Trophoblast cell (in vitro differentiated cells and primary cell): ENCODE measurements at regions not wholly inside any gene's neighbourhood (a gene's known extent, or its start where the extent isn't known, plus 50 kb on each side); places are given as distances from the start of the nearest gene placed in this dataset.
"Not testable (repeated sequence)": the region's sequence is repeated elsewhere in the genome, so short reads cannot be mapped to it uniquely, and the experiment has no call there.

ENCODE experiments used
- DNase-seq, 2 donors: peaks; one replicate each; pipeline ENCODE4 v3.0.0-alpha.2; 2016
- H2AFZ ChIP-seq: 2 replicates; pipeline ENCODE4 v1.6.1; 2013; ENCODE audit warnings: low read length, moderate library complexity, mild to moderate bottlenecking; ENCODE audit not compliant: insufficient read depth, poor library complexity
- H2AK5ac ChIP-seq: 2 replicates; pipeline ENCODE4 v1.6.1; 2013; ENCODE audit warnings: mild to moderate bottlenecking, low read length
- H2BK120ac ChIP-seq: 2 replicates; pipeline ENCODE4 v1.6.1; 2013; ENCODE audit warnings: low read length, mild to moderate bottlenecking, moderate library complexity; ENCODE audit not compliant: insufficient read depth, poor library complexity
- H2BK12ac ChIP-seq: 2 replicates; pipeline ENCODE4 v1.6.1; 2013; ENCODE audit warnings: mild to moderate bottlenecking, low read length, moderate library complexity
- H2BK5ac ChIP-seq: 2 replicates; pipeline ENCODE4 v1.6.1; 2013; ENCODE audit warnings: low read length, low read depth, moderate library complexity, mild to moderate bottlenecking; ENCODE audit not compliant: poor library complexity
- H3K14ac ChIP-seq: 2 replicates; pipeline ENCODE4 v1.6.1; 2013; ENCODE audit warnings: mild to moderate bottlenecking, low read length
- H3K18ac ChIP-seq: 2 replicates; pipeline ENCODE4 v1.6.1; 2013; ENCODE audit warnings: mild to moderate bottlenecking, low read length
- H3K23ac ChIP-seq: 2 replicates; pipeline ENCODE4 v1.6.1; 2013; ENCODE audit warnings: low read length
- H3K27ac ChIP-seq: 2 replicates; pipeline ENCODE4 v1.5.1; 2013; ENCODE audit warnings: low read depth, mild to moderate bottlenecking, inconsistent platforms, low read length, moderate library complexity
- H3K27me3 ChIP-seq: 2 replicates; pipeline ENCODE4 v1.6.1; 2013; ENCODE audit warnings: inconsistent platforms, mild to moderate bottlenecking, low read length, moderate library complexity; ENCODE audit not compliant: insufficient read depth
- H3K36me3 ChIP-seq, 2 experiments: 1 replicate in 1 of 2; 2 replicates in 1 of 2; pipeline ENCODE4 v1.6.1; 2013; ENCODE audit warnings: low read length in 2 of 2, mild to moderate bottlenecking in 2 of 2, moderate library complexity in 1 of 2; ENCODE audit not compliant: insufficient read depth in 2 of 2, control insufficient read depth in 1 of 2
- H3K4ac ChIP-seq: 2 replicates; pipeline ENCODE4 v1.6.1; 2013; ENCODE audit warnings: low read depth, mild to moderate bottlenecking, low read length, moderate library complexity
- H3K4me1 ChIP-seq, 2 experiments: 1 replicate in 1 of 2; 2 replicates in 1 of 2; pipeline ENCODE4 v1.6.1; 2013; ENCODE audit warnings: low read length in 2 of 2, mild to moderate bottlenecking in 2 of 2, moderate library complexity in 1 of 2; ENCODE audit not compliant: insufficient read depth in 2 of 2, control insufficient read depth in 1 of 2
- H3K4me2 ChIP-seq: 2 replicates; pipeline ENCODE4 v1.6.1; 2013; ENCODE audit warnings: inconsistent platforms, mild to moderate bottlenecking, low read length, moderate library complexity
- H3K4me3 ChIP-seq: 2 replicates; pipeline ENCODE4 v1.5.1; 2013; ENCODE audit warnings: mild to moderate bottlenecking, low read depth, low read length, inconsistent platforms
- H3K79me1 ChIP-seq: one replicate; pipeline ENCODE4 v1.6.1; 2013; ENCODE audit warnings: low read length
- H3K79me2 ChIP-seq: 2 replicates; pipeline ENCODE4 v1.6.1; 2013; ENCODE audit warnings: low read length, mild to moderate bottlenecking; ENCODE audit not compliant: control insufficient read depth, insufficient read depth, poor library complexity
- H3K9ac ChIP-seq: 2 replicates; pipeline ENCODE4 v1.6.1; 2013; ENCODE audit warnings: mild to moderate bottlenecking, low read length
- H3K9me3 ChIP-seq: 2 replicates; pipeline ENCODE4 v1.6.1; 2013; ENCODE audit warnings: low read depth, mild to moderate bottlenecking, control low read depth, inconsistent platforms, low read length; ENCODE audit not compliant: insufficient read depth
- H4K12ac ChIP-seq: 2 replicates; pipeline ENCODE4 v1.6.1; 2013; ENCODE audit warnings: low read depth, mild to moderate bottlenecking, low read length, moderate library complexity
- H4K8ac ChIP-seq: 2 replicates; pipeline ENCODE4 v1.6.1; 2013; ENCODE audit warnings: low read depth, mild to moderate bottlenecking, low read length, moderate library complexity
- H4K91ac ChIP-seq: one replicate; pipeline ENCODE4 v1.6.1; 2013; ENCODE audit warnings: low read depth, mild to moderate bottlenecking, low read length, moderate library complexity
- WGBS: extraction: QIAGEN DNeasy Blood & Tissue Kit; methylation state at CpG from one replicate; pipeline ENCODE4 v1.1.7; 2013; ENCODE audit warnings: missing lambda C conversion rate; ENCODE audit not compliant: insufficient read length, insufficient coverage; ENCODE audit errors: extremely low coverage; 5-methylcytosine and 5-hydroxymethylcytosine counted together

- no CpG with 5 or more reads among the region's 3 CpGs for WGBS
- no peak overlapping the region for H2BK5ac ChIP-seq
- H3K79me1 ChIP-seq: no peaks in the 10 kb centered on the region
These were observed 81.3 kb downstream of the RGS2 start for GRCh38 chr1:192890134-192890533.

GRCh38 chr1:192892934-192893333, 84.1 kb downstream of the RGS2 start:
- H2BK5ac ChIP-seq: no peak overlapping the region
- H3K18ac ChIP-seq: no peak overlapping the region
- H3K9me3 ChIP-seq: no peaks in the 10 kb centered on the region
- no peak overlapping the region for H3K23ac ChIP-seq
- H3K4me2 ChIP-seq: no peak overlapping the region
- H3K36me3 ChIP-seq: no peaks in the 10 kb centered on the region
- no peak overlapping the region for H2AFZ ChIP-seq
- DNase-seq: no peak
- H4K8ac ChIP-seq: no peak overlapping the region
- no peaks in the 10 kb centered on the region for H3K4me1 ChIP-seq
- H3K79me1 ChIP-seq: no peaks in the 10 kb centered on the region
- no peak overlapping the region for H3K14ac ChIP-seq
- H2BK12ac ChIP-seq: no peak overlapping the region
- no peak overlapping the region for H2BK120ac ChIP-seq
- H3K27me3 ChIP-seq: no peaks in the 10 kb centered on the region
- H3K9ac ChIP-seq: no peak overlapping the region
- H3K27ac ChIP-seq: no peak overlapping the region
- H3K4ac ChIP-seq: no peak overlapping the region
- H3K79me2 ChIP-seq: no peaks in the 10 kb centered on the region
- no peak overlapping the region for H4K91ac ChIP-seq
- no peak overlapping the region for H3K4me3 ChIP-seq
- no CpG with 5 or more reads among the region's 1 CpG for WGBS
- no peak overlapping the region for H2AK5ac ChIP-seq
- no peak overlapping the region for H4K12ac ChIP-seq

More at GRCh38 chr1:192890134-192890533, 81.3 kb downstream of the RGS2 start:
- Histone ChIP-seq H3K23ac (no peak overlapping the region), H2AK5ac (no peak overlapping the region), H2BK120ac (no peak overlapping the region), H4K91ac (no peak overlapping the region), H3K79me2 (no peaks in the 10 kb centered on the region), H3K14ac (no peak overlapping the region), H4K8ac (no peak overlapping the region), H3K9me3 (no peaks in the 10 kb centered on the region), H4K12ac (no peak overlapping the region), H3K4me2 (no peak overlapping the region), H2BK12ac (no peak overlapping the region), H3K4ac (no peak overlapping the region), H2AFZ (no peak overlapping the region), H3K36me3 (no peaks in the 10 kb centered on the region), H3K27me3 (no peaks in the 10 kb centered on the region), H3K4me3 (no peak overlapping the region), H3K18ac (no peak overlapping the region), H3K4me1 (no peaks in the 10 kb centered on the region), H3K9ac (no peak overlapping the region), H3K27ac (no peak overlapping the region)
- DNase-seq: no peak

- H3K79me1 ChIP-seq, H3K4ac ChIP-seq: not testable (repeated sequence)
These were observed 86.6 kb downstream of the RGS2 start for GRCh38 chr1:192895487-192895886.

GRCh38 chr1:192896376-192896775, 87.5 kb downstream of the RGS2 start:
- Histone ChIP-seq H3K79me2 (no peaks in the 10 kb centered on the region), H3K4me3 (no peak overlapping the region), H3K27ac (no peak overlapping the region), H3K4me1 (no peaks in the 10 kb centered on the region), H4K12ac (no peak overlapping the region), H2BK120ac (no peak overlapping the region), H2AFZ (no peak overlapping the region), H3K36me3 (no peaks in the 10 kb centered on the region), H4K8ac (no peak overlapping the region), H3K4ac (no peak overlapping the region), H2AK5ac (no peak overlapping the region), H2BK12ac (no peak overlapping the region), H3K27me3 (no peaks in the 10 kb centered on the region), H3K18ac (no peak overlapping the region), H3K4me2 (no peak overlapping the region), H4K91ac (no peak overlapping the region), H3K23ac (no peak overlapping the region), H3K9me3 (no peaks in the 10 kb centered on the region), H3K79me1 (no peaks in the 10 kb centered on the region), H3K9ac (no peak overlapping the region), H3K14ac (no peak overlapping the region), H2BK5ac (no peak overlapping the region)
- no peak for DNase-seq

More at GRCh38 chr1:192895487-192895886, 86.6 kb downstream of the RGS2 start:
- not testable (repeated sequence) for H2AFZ ChIP-seq, H3K79me2 ChIP-seq, H3K14ac ChIP-seq, H3K27me3 ChIP-seq, H3K18ac ChIP-seq, H3K4me1 ChIP-seq, H2AK5ac ChIP-seq, H2BK5ac ChIP-seq, H3K4me3 ChIP-seq, H4K12ac ChIP-seq, H4K8ac ChIP-seq, H3K36me3 ChIP-seq, H3K27ac ChIP-seq, H2BK12ac ChIP-seq, H3K23ac ChIP-seq, DNase-seq, H2BK120ac ChIP-seq, H4K91ac ChIP-seq, H3K4me2 ChIP-seq, H3K9me3 ChIP-seq, H3K9ac ChIP-seq
- WGBS: no CpG with 5 or more reads among the region's 10 CpGs
